Thyroid gland (tissue), 4 donors: ENCODE measurements at regions not wholly inside any gene's neighbourhood (a gene's known extent, or its start where the extent isn't known, plus 50 kb on each side); places are given as distances from the start of the nearest gene placed in this dataset.

Experiments
- POLR2A ChIP-seq, 2 donors: fragments of 450-650 bp; IDR thresholded peaks; one replicate each; pipeline ENCODE4 v1.6.1; 2017; ENCODE audit warnings: antibody characterized with exemption in 2 of 2, mild to moderate bottlenecking in 2 of 2, moderate library complexity in 1 of 2
- TF ChIP-seq, protein P1 (sequence below), 6 experiments: fragments of 200-600 bp in 3 of 6; fragments of 450-650 bp in 3 of 6; sonication (generic) in 3 of 6; IDR thresholded peaks; one replicate each; pipeline ENCODE4 v1.5.1; 2016 to 2019; ENCODE audit warnings: antibody characterized with exemption in 6 of 6, mild to moderate bottlenecking in 2 of 6, inconsistent platforms in 1 of 6, moderate library complexity in 1 of 6

DNA sequence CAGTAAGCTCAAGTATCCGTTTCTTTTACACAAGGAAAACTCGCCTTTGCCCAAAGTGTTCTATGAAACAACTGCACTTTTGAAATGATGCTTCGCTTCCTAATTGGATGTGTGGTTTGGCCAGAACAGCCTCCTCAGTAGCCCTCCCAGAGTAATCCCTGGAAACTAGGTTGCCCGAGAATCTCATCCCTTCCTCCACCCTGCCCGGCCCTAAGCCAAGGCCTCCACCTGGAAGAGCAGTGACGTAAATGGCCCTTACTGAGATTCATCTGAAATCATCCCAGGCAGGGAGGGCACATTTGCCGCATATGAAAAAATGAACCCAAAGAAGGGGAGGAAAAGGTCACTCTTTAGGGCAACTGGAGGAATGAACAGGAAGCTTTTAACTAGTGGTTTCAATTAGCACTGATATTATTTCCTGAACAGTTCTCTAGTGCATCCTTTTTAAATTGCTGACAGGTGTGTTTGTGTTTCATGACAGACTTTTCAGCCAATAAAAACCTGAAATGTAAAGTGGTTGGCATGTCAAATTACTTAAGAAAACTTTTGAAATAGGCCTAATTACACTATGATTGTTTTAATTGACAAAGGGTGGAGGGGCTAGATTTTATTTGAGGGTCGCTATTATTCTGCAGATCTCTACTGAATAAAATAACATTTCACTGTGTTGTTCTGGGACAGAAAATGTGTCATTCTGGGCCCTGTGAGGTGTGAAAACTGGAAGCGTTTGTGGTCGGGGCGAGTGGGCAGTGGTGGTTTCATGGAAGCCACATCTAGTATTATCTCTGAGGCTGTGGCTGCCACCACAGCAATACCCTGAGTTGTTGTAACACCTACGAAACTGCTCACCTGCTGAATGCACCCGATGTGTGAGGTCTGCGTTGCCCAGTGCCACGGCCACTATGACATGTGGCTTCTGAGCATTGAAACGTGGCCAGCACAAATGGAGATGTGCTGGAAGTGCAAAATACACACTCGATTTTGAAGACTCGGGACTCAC is 112.1 kb downstream of the ZIC5 start:
- no peak for TF ChIP-seq POLR2A (IDR thresholded peaks at IDR 0.05)
- TF ChIP-seq, protein P1, sequence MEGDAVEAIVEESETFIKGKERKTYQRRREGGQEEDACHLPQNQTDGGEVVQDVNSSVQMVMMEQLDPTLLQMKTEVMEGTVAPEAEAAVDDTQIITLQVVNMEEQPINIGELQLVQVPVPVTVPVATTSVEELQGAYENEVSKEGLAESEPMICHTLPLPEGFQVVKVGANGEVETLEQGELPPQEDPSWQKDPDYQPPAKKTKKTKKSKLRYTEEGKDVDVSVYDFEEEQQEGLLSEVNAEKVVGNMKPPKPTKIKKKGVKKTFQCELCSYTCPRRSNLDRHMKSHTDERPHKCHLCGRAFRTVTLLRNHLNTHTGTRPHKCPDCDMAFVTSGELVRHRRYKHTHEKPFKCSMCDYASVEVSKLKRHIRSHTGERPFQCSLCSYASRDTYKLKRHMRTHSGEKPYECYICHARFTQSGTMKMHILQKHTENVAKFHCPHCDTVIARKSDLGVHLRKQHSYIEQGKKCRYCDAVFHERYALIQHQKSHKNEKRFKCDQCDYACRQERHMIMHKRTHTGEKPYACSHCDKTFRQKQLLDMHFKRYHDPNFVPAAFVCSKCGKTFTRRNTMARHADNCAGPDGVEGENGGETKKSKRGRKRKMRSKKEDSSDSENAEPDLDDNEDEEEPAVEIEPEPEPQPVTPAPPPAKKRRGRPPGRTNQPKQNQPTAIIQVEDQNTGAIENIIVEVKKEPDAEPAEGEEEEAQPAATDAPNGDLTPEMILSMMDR (IDR thresholded peaks at IDR 0.05), result no peak
